GM12874 (cell line): ENCODE measurements at regions not wholly inside any gene's neighbourhood (a gene's known extent, or its start where the extent isn't known, plus 50 kb on each side); places are given as distances from the start of the nearest gene placed in this dataset.

Experiments used
- CTCF ChIP-seq: IDR thresholded peaks from 2 replicates; pipeline ENCODE4 v1.5.1; 2011; ENCODE audit warnings: low read depth, mild to moderate bottlenecking, control low read depth, low read length, moderate library complexity; ENCODE audit not compliant: insufficient read depth

GRCh38 chr5:123855609-123856008 is 343.6 kb downstream of the CSNK1G3 start:
- no peak for TF ChIP-seq CTCF

- no peak for TF ChIP-seq CTCF
Observed at GRCh38 chr5:123845356-123846100, 333.6 kb downstream of the CSNK1G3 start.

GRCh38 chr5:123844873-123845272 is 332.9 kb downstream of the CSNK1G3 start:
- no peak for TF ChIP-seq CTCF

GRCh38 chr5:123835421-123835820 is 323.4 kb downstream of the CSNK1G3 start:
- no peak for TF ChIP-seq CTCF

GRCh38 chr5:123830575-123830974 is 318.6 kb downstream of the CSNK1G3 start:
- no peak for TF ChIP-seq CTCF

- TF ChIP-seq CTCF: no peak
Observed at GRCh38 chr5:123827811-123828210, 315.8 kb downstream of the CSNK1G3 start.

- TF ChIP-seq CTCF: no peak
Observed at GRCh38 chr5:123819833-123820232, 307.9 kb downstream of the CSNK1G3 start.
